ENCODE measurements at regions not wholly inside any gene's neighbourhood (a gene's known extent, or its start where the extent isn't known, plus 50 kb on each side); places are given as distances from the start of the nearest gene placed in this dataset.

DNA sequence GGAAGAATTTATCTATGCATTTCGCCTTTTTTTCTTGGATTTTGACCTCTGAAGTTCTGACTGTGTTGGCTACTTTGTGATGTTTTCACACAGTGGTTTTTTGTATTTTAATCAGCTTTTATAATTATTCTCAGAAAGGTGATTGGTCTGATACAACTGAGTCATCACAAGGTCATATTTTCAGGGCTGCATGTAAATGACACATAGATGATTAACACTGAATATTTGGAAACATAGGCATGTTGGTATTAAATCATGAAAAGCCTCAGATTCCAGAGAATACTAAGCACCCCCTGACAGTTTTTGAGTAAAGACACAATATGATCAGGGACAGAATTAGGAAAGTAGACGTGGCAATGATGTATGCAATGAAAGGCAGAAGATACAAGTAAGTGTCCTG, 175.5 kb upstream of the SLCO3A1 start:
- no peak overlapping the region for H3K9ac ChIP-seq (ENCODE audit: control insufficient read depth, insufficient read depth, low read length)
- RAD21 ChIA-PET (ENCODE audit: unreplicated experiment), result no interaction called here
- FAIRE-seq, result no peak
- no peak overlapping the region for H3K4me3 ChIP-seq
- no peaks in the 10 kb centered on the region for H3K36me3 ChIP-seq (ENCODE audit: control insufficient read depth in 2 of 2, insufficient read depth in 2 of 2, low read length in 1 of 2)
- H3K79me2 ChIP-seq (ENCODE audit: control insufficient read depth, insufficient read depth, low read length), result no peaks in the 10 kb centered on the region
- POLR2A ChIA-PET, result no interaction called here
- 0% methylated on average over 2 of the region's 2 CpGs for WGBS (ENCODE audit: insufficient coverage, insufficient replicate concordance, low lambda C conversion rate, missing lambda C conversion rate)
- H4K20me1 ChIP-seq (ENCODE audit: control insufficient read depth, insufficient read depth), result no peaks in the 10 kb centered on the region
- TF ChIP-seq, protein P1, sequence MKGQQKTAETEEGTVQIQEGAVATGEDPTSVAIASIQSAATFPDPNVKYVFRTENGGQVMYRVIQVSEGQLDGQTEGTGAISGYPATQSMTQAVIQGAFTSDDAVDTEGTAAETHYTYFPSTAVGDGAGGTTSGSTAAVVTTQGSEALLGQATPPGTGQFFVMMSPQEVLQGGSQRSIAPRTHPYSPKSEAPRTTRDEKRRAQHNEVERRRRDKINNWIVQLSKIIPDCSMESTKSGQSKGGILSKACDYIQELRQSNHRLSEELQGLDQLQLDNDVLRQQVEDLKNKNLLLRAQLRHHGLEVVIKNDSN (IDR thresholded peaks at IDR 0.05; ENCODE audit: borderline replicate concordance, extremely low read length, insufficient read depth, low read depth, low read length), result no peak
- no peak for TF ChIP-seq SREBF2 (IDR thresholded peaks at IDR 0.05; ENCODE audit: low read length)
- TF ChIP-seq, protein P2, sequence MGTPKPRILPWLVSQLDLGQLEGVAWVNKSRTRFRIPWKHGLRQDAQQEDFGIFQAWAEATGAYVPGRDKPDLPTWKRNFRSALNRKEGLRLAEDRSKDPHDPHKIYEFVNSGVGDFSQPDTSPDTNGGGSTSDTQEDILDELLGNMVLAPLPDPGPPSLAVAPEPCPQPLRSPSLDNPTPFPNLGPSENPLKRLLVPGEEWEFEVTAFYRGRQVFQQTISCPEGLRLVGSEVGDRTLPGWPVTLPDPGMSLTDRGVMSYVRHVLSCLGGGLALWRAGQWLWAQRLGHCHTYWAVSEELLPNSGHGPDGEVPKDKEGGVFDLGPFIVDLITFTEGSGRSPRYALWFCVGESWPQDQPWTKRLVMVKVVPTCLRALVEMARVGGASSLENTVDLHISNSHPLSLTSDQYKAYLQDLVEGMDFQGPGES (IDR thresholded peaks at IDR 0.05), result no peak
- TF ChIP-seq, protein P3, sequence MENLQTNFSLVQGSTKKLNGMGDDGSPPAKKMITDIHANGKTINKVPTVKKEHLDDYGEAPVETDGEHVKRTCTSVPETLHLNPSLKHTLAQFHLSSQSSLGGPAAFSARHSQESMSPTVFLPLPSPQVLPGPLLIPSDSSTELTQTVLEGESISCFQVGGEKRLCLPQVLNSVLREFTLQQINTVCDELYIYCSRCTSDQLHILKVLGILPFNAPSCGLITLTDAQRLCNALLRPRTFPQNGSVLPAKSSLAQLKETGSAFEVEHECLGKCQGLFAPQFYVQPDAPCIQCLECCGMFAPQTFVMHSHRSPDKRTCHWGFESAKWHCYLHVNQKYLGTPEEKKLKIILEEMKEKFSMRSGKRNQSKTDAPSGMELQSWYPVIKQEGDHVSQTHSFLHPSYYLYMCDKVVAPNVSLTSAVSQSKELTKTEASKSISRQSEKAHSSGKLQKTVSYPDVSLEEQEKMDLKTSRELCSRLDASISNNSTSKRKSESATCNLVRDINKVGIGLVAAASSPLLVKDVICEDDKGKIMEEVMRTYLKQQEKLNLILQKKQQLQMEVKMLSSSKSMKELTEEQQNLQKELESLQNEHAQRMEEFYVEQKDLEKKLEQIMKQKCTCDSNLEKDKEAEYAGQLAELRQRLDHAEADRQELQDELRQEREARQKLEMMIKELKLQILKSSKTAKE (IDR thresholded peaks at IDR 0.05; ENCODE audit: low read depth, poor library complexity, severe bottlenecking), result no peak
- CTCF ChIA-PET, result no interaction called here
- H3K27me3 ChIP-seq (replicated peaks in 1 of 2; ENCODE audit: control insufficient read depth in 2 of 2, insufficient read depth in 2 of 2, low read length in 1 of 2), result no peaks in the 10 kb centered on the region
- no peak for DNase-seq (ENCODE audit: low read depth, low spot score)
- intact Hi-C loops (cut with micrococcal nuclease; ENCODE audit: unreplicated experiment) (no loop called here), in situ Hi-C loops (cut with MboI) (no loop called here)
- BruUV-seq (replicated peaks), result no TSS peak
- H2AFZ ChIP-seq (ENCODE audit: control insufficient read depth, low read depth, low read length), result no peak overlapping the region
- H3K4me1 ChIP-seq (ENCODE audit: control insufficient read depth, insufficient read depth, low read length), result no peaks in the 10 kb centered on the region
- ATAC-seq, result no peak
- no peaks in the 10 kb centered on the region for H3K9me3 ChIP-seq (replicated peaks; ENCODE audit: control insufficient read depth, insufficient read depth, low read length)
- no peak overlapping the region for H3K4me2 ChIP-seq (ENCODE audit: control insufficient read depth, insufficient read depth)
- no peak overlapping the region for H3K27ac ChIP-seq (ENCODE audit: control insufficient read depth, insufficient read depth)
- SMC1A ChIA-PET (ENCODE audit: uncharacterized antibody, unreplicated experiment), result no interaction called here
